Fibroblast of lung (primary cell): ENCODE measurements at regions not wholly inside any gene's neighbourhood (a gene's known extent, or its start where the extent isn't known, plus 50 kb on each side); places are given as distances from the start of the nearest gene placed in this dataset.

Experiments used
- DNase-seq, 2 donors: peaks; one replicate each; pipeline versions ENCODE4 v3.0.0 to v3.0.0-alpha.2; 2010; ENCODE audit warnings: low read depth in 2 of 2
- H2AFZ ChIP-seq: 2 replicates; pipeline ENCODE4 v1.5.1; 2012; ENCODE audit warnings: low read length, control low read depth, inconsistent platforms
- H3K27ac ChIP-seq: 2 replicates; pipeline ENCODE4 v1.5.1; 2011; ENCODE audit warnings: low read length, control low read depth; ENCODE audit not compliant: insufficient read depth
- H3K27me3 ChIP-seq: 2 replicates; pipeline ENCODE4 v1.5.1; 2011; ENCODE audit warnings: mild to moderate bottlenecking, low read length; ENCODE audit not compliant: control insufficient read depth, insufficient read depth
- H3K36me3 ChIP-seq: 2 replicates; pipeline ENCODE4 v1.5.1; 2011; ENCODE audit warnings: low read length; ENCODE audit not compliant: control insufficient read depth, insufficient read depth
- H3K4me1 ChIP-seq: 2 replicates; pipeline ENCODE4 v1.5.1; 2011; ENCODE audit warnings: low read length; ENCODE audit not compliant: control insufficient read depth, insufficient read depth; ENCODE audit errors: extremely low read depth
- H3K4me2 ChIP-seq: 2 replicates; pipeline ENCODE4 v1.5.1; 2011; ENCODE audit warnings: low read length, control low read depth; ENCODE audit not compliant: insufficient read depth; ENCODE audit errors: extremely low read depth
- H3K4me3 ChIP-seq, 4 experiments: fragments of 200-600 bp in 1 of 4; sonication (generic) in 1 of 4; replicated peaks in 1 of 4; 2 replicates each; pipeline ENCODE4 v1.5.1; 2011 to 2016; ENCODE audit warnings: low read length in 4 of 4, low read depth in 3 of 4, mild to moderate bottlenecking in 3 of 4, control low read depth in 2 of 4, inconsistent platforms in 1 of 4, mixed read lengths in 1 of 4; ENCODE audit not compliant: insufficient read depth in 1 of 4; ENCODE audit errors: control extremely low read depth in 1 of 4
- H3K79me2 ChIP-seq: 2 replicates; pipeline ENCODE4 v1.5.1; 2012; ENCODE audit warnings: mild to moderate bottlenecking, low read length, inconsistent platforms; ENCODE audit not compliant: control insufficient read depth, insufficient read depth
- H3K9ac ChIP-seq: 2 replicates; pipeline ENCODE4 v1.5.1; 2011; ENCODE audit warnings: mild to moderate bottlenecking, low read length, control low read depth; ENCODE audit not compliant: insufficient read depth
- H3K9me3 ChIP-seq: 2 replicates; pipeline ENCODE4 v1.5.1; 2012; ENCODE audit warnings: low read depth, low read length; ENCODE audit not compliant: control insufficient read depth, insufficient read depth
- H4K20me1 ChIP-seq: 2 replicates; pipeline ENCODE4 v1.5.1; 2011; ENCODE audit warnings: low read length; ENCODE audit not compliant: control insufficient read depth, insufficient read depth; ENCODE audit errors: extremely low read depth
- EZH2 ChIP-seq: IDR thresholded peaks from 2 replicates; pipeline ENCODE4 v1.5.1; 2012; ENCODE audit warnings: low read length, control low read depth, mild to moderate bottlenecking; ENCODE audit errors: missing control alignments
- TF ChIP-seq, protein P1 (sequence below), 2 donors: IDR thresholded peaks in 1 of 2; conservative IDR thresholded peaks in 1 of 2; 1 replicate in 1 of 2; 2 replicates in 1 of 2; pipeline ENCODE4 v1.5.1; 2011 to 2012; ENCODE audit warnings: low read length in 2 of 2, control low read depth in 1 of 2, inconsistent platforms in 1 of 2, low read depth in 1 of 2, mild to moderate bottlenecking in 1 of 2

- no peak for TF ChIP-seq EZH2
- TF ChIP-seq, protein P1, sequence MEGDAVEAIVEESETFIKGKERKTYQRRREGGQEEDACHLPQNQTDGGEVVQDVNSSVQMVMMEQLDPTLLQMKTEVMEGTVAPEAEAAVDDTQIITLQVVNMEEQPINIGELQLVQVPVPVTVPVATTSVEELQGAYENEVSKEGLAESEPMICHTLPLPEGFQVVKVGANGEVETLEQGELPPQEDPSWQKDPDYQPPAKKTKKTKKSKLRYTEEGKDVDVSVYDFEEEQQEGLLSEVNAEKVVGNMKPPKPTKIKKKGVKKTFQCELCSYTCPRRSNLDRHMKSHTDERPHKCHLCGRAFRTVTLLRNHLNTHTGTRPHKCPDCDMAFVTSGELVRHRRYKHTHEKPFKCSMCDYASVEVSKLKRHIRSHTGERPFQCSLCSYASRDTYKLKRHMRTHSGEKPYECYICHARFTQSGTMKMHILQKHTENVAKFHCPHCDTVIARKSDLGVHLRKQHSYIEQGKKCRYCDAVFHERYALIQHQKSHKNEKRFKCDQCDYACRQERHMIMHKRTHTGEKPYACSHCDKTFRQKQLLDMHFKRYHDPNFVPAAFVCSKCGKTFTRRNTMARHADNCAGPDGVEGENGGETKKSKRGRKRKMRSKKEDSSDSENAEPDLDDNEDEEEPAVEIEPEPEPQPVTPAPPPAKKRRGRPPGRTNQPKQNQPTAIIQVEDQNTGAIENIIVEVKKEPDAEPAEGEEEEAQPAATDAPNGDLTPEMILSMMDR (conservative IDR thresholded peaks at IDR 0.05 in 1 of 2, IDR thresholded peaks at IDR 0.05 in 1 of 2; ENCODE audit: low read depth in 1 of 2, low read length in 2 of 2), result no peak
- H4K20me1 ChIP-seq, result no peaks in the 10 kb centered on the region
- H3K36me3 ChIP-seq, result no peaks in the 10 kb centered on the region
- no peak overlapping the region for H3K9ac ChIP-seq
- no peak overlapping the region for H3K4me3 ChIP-seq
- no peak overlapping the region for H3K27ac ChIP-seq
- H3K9me3 ChIP-seq, result no peaks in the 10 kb centered on the region
- H2AFZ ChIP-seq, result no peak overlapping the region
- no peaks in the 10 kb centered on the region for H3K27me3 ChIP-seq
- DNase-seq, result no peak
- H3K4me1 ChIP-seq, result no peaks in the 10 kb centered on the region
- H3K4me2 ChIP-seq, result no peak overlapping the region
- no peaks in the 10 kb centered on the region for H3K79me2 ChIP-seq
Measured at GRCh38 chr2:7394195-7394594, 477.0 kb downstream of the RNF144A start.

GRCh38 chr2:7400628-7401027, 483.4 kb downstream of the RNF144A start:
- H3K9ac ChIP-seq, result no peak overlapping the region
- no peak overlapping the region for H3K4me2 ChIP-seq
- no peak for DNase-seq
- no peak for TF ChIP-seq EZH2
- TF ChIP-seq, protein P1 (conservative IDR thresholded peaks at IDR 0.05 in 1 of 2, IDR thresholded peaks at IDR 0.05 in 1 of 2; ENCODE audit: low read depth in 1 of 2, low read length in 2 of 2), result no peak
- H3K36me3 ChIP-seq, result no peaks in the 10 kb centered on the region
- no peak overlapping the region for H3K4me3 ChIP-seq
- H3K27me3 ChIP-seq, result no peaks in the 10 kb centered on the region
- no peak overlapping the region for H2AFZ ChIP-seq
- no peaks in the 10 kb centered on the region for H3K79me2 ChIP-seq
- no peaks in the 10 kb centered on the region for H4K20me1 ChIP-seq
- H3K9me3 ChIP-seq, result no peaks in the 10 kb centered on the region
- no peaks in the 10 kb centered on the region for H3K4me1 ChIP-seq
- H3K27ac ChIP-seq, result no peak overlapping the region

- no peak overlapping the region for H3K4me2 ChIP-seq
- no peak for DNase-seq
- H3K27me3 ChIP-seq, result no peaks in the 10 kb centered on the region
- H3K4me1 ChIP-seq, result no peaks in the 10 kb centered on the region
- no peak overlapping the region for H3K4me3 ChIP-seq
- no peak overlapping the region for H3K27ac ChIP-seq
- no peak overlapping the region for H3K9ac ChIP-seq
- H3K9me3 ChIP-seq, result no peaks in the 10 kb centered on the region
- H3K36me3 ChIP-seq, result no peaks in the 10 kb centered on the region
- H2AFZ ChIP-seq, result no peak overlapping the region
- TF ChIP-seq EZH2, result no peak
- TF ChIP-seq, protein P1 (conservative IDR thresholded peaks at IDR 0.05 in 1 of 2, IDR thresholded peaks at IDR 0.05 in 1 of 2; ENCODE audit: low read depth in 1 of 2, low read length in 2 of 2), result no peak
- H3K79me2 ChIP-seq, result no peaks in the 10 kb centered on the region
- H4K20me1 ChIP-seq, result no peaks in the 10 kb centered on the region
Measured at GRCh38 chr2:7403092-7403775, 486.0 kb downstream of the RNF144A start.
